H1 (cell line): ENCODE measurements at regions not wholly inside any gene's neighbourhood (a gene's known extent, or its start where the extent isn't known, plus 50 kb on each side); places are given as distances from the start of the nearest gene placed in this dataset.

Experiments
- CTCF ChIA-PET: fragments of 300-600 bp; sonication (Branson Sonifier 250); formaldehyde crosslinking; loops from one replicate; lab custom pipeline; 2021; ENCODE audit not compliant: partially characterized antibody; lab: Charles Lee
- POLR2A ChIA-PET: fragments of 300-600 bp; sonication (Branson Sonifier 250); formaldehyde crosslinking; loops from one replicate; lab custom pipeline; 2021; ENCODE audit warnings: inconsistent platforms; ENCODE audit not compliant: partially characterized antibody; lab: Charles Lee
- DNase-seq, 2 experiments: peaks; one replicate each; pipeline versions ENCODE4 v3.0.0 to v3.0.0-alpha.2; 2010 to 2022; ENCODE audit warnings: low spot score in 2 of 2, low read depth in 1 of 2, mixed read lengths in 1 of 2
- FAIRE-seq: peaks from 2 replicates; lab custom pipeline; 2011; peaks lifted over from hg19 to GRCh38; lab: Jason Lieb, UNC
- H2AFZ ChIP-seq: 2 replicates; pipeline ENCODE4 v1.8.1; 2012; ENCODE audit warnings: low read length, inconsistent platforms
- H2AK5ac ChIP-seq: 2 replicates; pipeline ENCODE4 v1.6.1; 2013; ENCODE audit warnings: low read depth, low read length
- H2BK120ac ChIP-seq: replicated peaks from 2 replicates; pipeline ENCODE3; 2013; ENCODE audit warnings: low read depth, low read length, inconsistent platforms
- H2BK12ac ChIP-seq: 2 replicates; pipeline ENCODE4 v1.6.1; 2013; ENCODE audit warnings: low read depth, low read length
- H2BK15ac ChIP-seq: 2 replicates; pipeline ENCODE4 v1.6.1; 2013; ENCODE audit warnings: low read length
- H2BK20ac ChIP-seq: 2 replicates; pipeline ENCODE4 v1.6.1; 2013; ENCODE audit warnings: low read length
- H2BK5ac ChIP-seq: 2 replicates; pipeline ENCODE4 v1.6.1; 2013; ENCODE audit warnings: low read depth, low read length
- H3K14ac ChIP-seq: 2 replicates; pipeline ENCODE4 v1.6.1; 2013; ENCODE audit warnings: inconsistent platforms; ENCODE audit not compliant: insufficient read length
- H3K18ac ChIP-seq: 2 replicates; pipeline ENCODE4 v1.6.1; 2013; ENCODE audit warnings: low read length; ENCODE audit errors: extremely low read depth
- H3K23ac ChIP-seq: 2 replicates; pipeline ENCODE4 v1.6.1; 2013; ENCODE audit warnings: inconsistent platforms; ENCODE audit not compliant: insufficient read length
- H3K23me2 ChIP-seq: 2 replicates; pipeline ENCODE4 v1.6.1; 2013; ENCODE audit warnings: low read depth, low read length
- H3K27ac ChIP-seq: 2 replicates; pipeline ENCODE4 v1.6.1; 2011; ENCODE audit warnings: low read depth, low read length, inconsistent platforms
- H3K27me3 ChIP-seq, 4 experiments: replicated peaks in 1 of 4; 1 replicate in 1 of 4; 2 replicates in 3 of 4; pipeline versions ENCODE4 v1.6.1 to v1.8.1; 2011 to 2013; ENCODE audit warnings: low read length in 3 of 4, mild to moderate bottlenecking in 3 of 4, inconsistent platforms in 2 of 4, mixed read lengths in 2 of 4, moderate library complexity in 1 of 4; ENCODE audit not compliant: control insufficient read depth in 3 of 4, insufficient read depth in 3 of 4; ENCODE audit errors: extremely low read depth in 1 of 4
- H3K36me3 ChIP-seq, 4 experiments: 2 replicates each; pipeline versions ENCODE4 v1.6.1 to v1.8.1; 2011 to 2013; ENCODE audit warnings: mild to moderate bottlenecking in 4 of 4, low read length in 3 of 4, moderate library complexity in 2 of 4, control low read depth in 1 of 4, inconsistent platforms in 1 of 4; ENCODE audit not compliant: insufficient read depth in 4 of 4, control insufficient read depth in 2 of 4
- H3K4ac ChIP-seq: replicated peaks from 2 replicates; pipeline ENCODE3; 2013; ENCODE audit warnings: low read length, low read depth, mixed read lengths, inconsistent platforms; ENCODE audit not compliant: insufficient read length
- H3K4me1 ChIP-seq, 4 experiments: replicated peaks in 1 of 4; 1 replicate in 1 of 4; 2 replicates in 3 of 4; pipeline versions ENCODE4 v1.6.1 to v1.8.1; 2011 to 2013; ENCODE audit warnings: low read length in 3 of 4, inconsistent platforms in 2 of 4, mixed read lengths in 1 of 4; ENCODE audit not compliant: insufficient read depth in 4 of 4, control insufficient read depth in 3 of 4
- H3K4me2 ChIP-seq, 2 experiments: 2 replicates each; pipeline versions ENCODE4 v1.6.1 to v1.8.1; 2011 to 2013; ENCODE audit warnings: low read depth in 2 of 2, low read length in 2 of 2, control low read depth in 1 of 2, inconsistent platforms in 1 of 2, mild to moderate bottlenecking in 1 of 2; ENCODE audit not compliant: insufficient read depth in 1 of 2
- H3K4me3 ChIP-seq, 4 experiments: fragments of 200-600, 300-600 bp in 1 of 4; sonication (generic), shearing (Covaris generic), sonication (Bioruptor Twin) in 1 of 4; 2 replicates each; pipeline versions ENCODE4 v1.5.1 to v1.8.1; 2011 to 2016; ENCODE audit warnings: low read length in 4 of 4, low read depth in 3 of 4, control low read depth in 2 of 4, inconsistent platforms in 2 of 4, mild to moderate bottlenecking in 2 of 4, mixed read lengths in 1 of 4, moderate library complexity in 1 of 4; ENCODE audit not compliant: insufficient read depth in 2 of 4; ENCODE audit errors: extremely low read depth in 1 of 4
- H3K56ac ChIP-seq: replicated peaks from 2 replicates; pipeline ENCODE3; 2013; ENCODE audit warnings: low read depth, mild to moderate bottlenecking, mixed read lengths, low read length, inconsistent platforms; ENCODE audit not compliant: insufficient read length
- H3K79me1 ChIP-seq: 2 replicates; pipeline ENCODE4 v1.6.1; 2013; ENCODE audit warnings: low read depth, low read length, control low read depth
- H3K79me2 ChIP-seq, 2 experiments: 2 replicates each; pipeline versions ENCODE4 v1.6.1 to v1.8.1; 2012 to 2013; ENCODE audit warnings: low read length in 2 of 2, mild to moderate bottlenecking in 2 of 2, inconsistent platforms in 1 of 2; ENCODE audit not compliant: insufficient read depth in 2 of 2, control insufficient read depth in 1 of 2
- H3K9ac ChIP-seq, 4 experiments: replicated peaks in 1 of 4; 1 replicate in 1 of 4; 2 replicates in 3 of 4; pipeline versions ENCODE4 v1.6.1 to v1.8.1; 2011 to 2013; ENCODE audit warnings: low read depth in 3 of 4, low read length in 3 of 4, control low read depth in 2 of 4, mild to moderate bottlenecking in 2 of 4, moderate library complexity in 2 of 4, inconsistent platforms in 1 of 4; ENCODE audit errors: extremely low read depth in 1 of 4
- H3K9me3 ChIP-seq, 2 experiments: 2 replicates each; pipeline versions ENCODE4 v1.6.1 to v1.8.1; 2012 to 2013; ENCODE audit warnings: mild to moderate bottlenecking in 2 of 2, moderate library complexity in 2 of 2, control low read depth in 1 of 2, inconsistent platforms in 1 of 2, low read depth in 1 of 2, low read length in 1 of 2, mixed read lengths in 1 of 2; ENCODE audit not compliant: insufficient read depth in 2 of 2
- H4K20me1 ChIP-seq, 2 experiments: replicated peaks in 1 of 2; 2 replicates each; pipeline versions ENCODE3 to v1.8.1; 2011 to 2013; ENCODE audit warnings: inconsistent platforms in 2 of 2, low read length in 2 of 2, mild to moderate bottlenecking in 1 of 2; ENCODE audit not compliant: insufficient read depth in 2 of 2, control insufficient read depth in 1 of 2
- H4K5ac ChIP-seq: 2 replicates; pipeline ENCODE4 v1.6.1; 2013; ENCODE audit warnings: low read length, low read depth, mixed read lengths, inconsistent platforms; ENCODE audit not compliant: insufficient read length
- H4K8ac ChIP-seq: 2 replicates; pipeline ENCODE4 v1.8.0; 2013; ENCODE audit warnings: mild to moderate bottlenecking, moderate library complexity, low read length, inconsistent platforms; ENCODE audit not compliant: insufficient read depth; ENCODE audit errors: extremely low read depth
- H4K91ac ChIP-seq: replicated peaks from 2 replicates; pipeline ENCODE3; 2013; ENCODE audit warnings: low read length, mixed read lengths, inconsistent platforms; ENCODE audit not compliant: insufficient read length
- SP1 ChIP-seq: IDR thresholded peaks from 2 replicates; pipeline ENCODE4 v1.6.1; 2011; ENCODE audit warnings: low read depth, low read length
- WGBS, 2 experiments: shearing (Covaris generic) in 1 of 2; methylation state at CpG; one replicate each; pipeline versions ENCODE4 v1.1.6 to v1.1.7; 2013 to 2015; ENCODE audit warnings: low lambda C conversion rate in 2 of 2, mixed read lengths in 2 of 2, inconsistent platforms in 1 of 2, low coverage in 1 of 2, missing lambda C conversion rate in 1 of 2; ENCODE audit not compliant: insufficient replicate concordance in 2 of 2, insufficient coverage in 1 of 2, insufficient read length in 1 of 2; ENCODE audit errors: extremely low coverage in 1 of 2, missing lambda C conversion rate in 1 of 2; 5-methylcytosine and 5-hydroxymethylcytosine counted together

DNA sequence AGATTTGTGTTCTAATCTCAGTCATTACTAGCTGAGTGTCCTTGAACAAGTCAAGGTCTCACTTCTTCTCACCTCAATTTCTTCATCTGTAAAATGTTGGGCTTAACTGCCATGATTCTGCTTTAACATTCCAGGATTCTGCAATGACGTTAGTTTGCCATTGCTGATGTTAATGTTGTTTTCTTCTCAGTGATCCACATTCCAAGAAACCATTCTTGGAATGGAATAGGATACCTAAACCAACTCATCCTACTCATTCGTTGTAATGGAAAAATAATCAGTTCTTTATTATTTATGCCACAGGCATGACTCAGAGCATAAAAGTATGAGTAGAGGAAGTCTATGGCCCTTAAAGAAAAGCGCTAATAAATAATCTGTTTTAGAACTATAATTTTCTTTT is 140.2 kb upstream of the ETAA1 start:
- Histone ChIP-seq H3K27ac (no peak overlapping the region), H3K14ac (no peak overlapping the region), H3K79me1 (no peaks in the 10 kb centered on the region), H2AFZ (no peak overlapping the region), H3K23me2 (no peaks in the 10 kb centered on the region), H3K4me2 (no peak overlapping the region), H3K4me3 (no peak overlapping the region), H2AK5ac (no peak overlapping the region), H4K8ac (no peak overlapping the region), H2BK15ac (no peak overlapping the region), H3K18ac (no peak overlapping the region), H4K91ac (no peak overlapping the region), H4K20me1 (no peaks in the 10 kb centered on the region), H3K79me2 (no peaks in the 10 kb centered on the region), H2BK20ac (no peak overlapping the region), H3K27me3 (no peaks in the 10 kb centered on the region), H2BK12ac (no peak overlapping the region), H3K36me3 (no peaks in the 10 kb centered on the region), H2BK120ac (no peak overlapping the region), H4K5ac (no peak overlapping the region), H3K23ac (no peak overlapping the region), H3K4ac (no peak overlapping the region), H3K56ac (no peak overlapping the region), H3K9me3 (no peaks in the 10 kb centered on the region), H2BK5ac (no peak overlapping the region), H3K9ac (no peak overlapping the region), H3K4me1 (peaks cover 0 to 2% (median 0%) of the 10 kb centered on the region in 4 experiments; a peak in 1 of 7 replicates)
- CTCF ChIA-PET, result no interaction called here
- TF ChIP-seq SP1, result no peak
- 83% methylated on average over 3 of the region's 3 CpGs; no CpG with 5 or more reads in 1 of the 2 experiments for WGBS, 2 experiments
- no peak for FAIRE-seq
- no peak for DNase-seq
- POLR2A ChIA-PET, result no interaction called here
